HG03565 (cell line): ENCODE measurements at regions not wholly inside any gene's neighbourhood (a gene's known extent, or its start where the extent isn't known, plus 50 kb on each side); places are given as distances from the start of the nearest gene placed in this dataset.

Source experiments
- ATAC-seq: cut with Tn5 transposase; IDR thresholded peaks from one replicate; pipeline ENCODE4 v1.9.1; 2021; ENCODE audit warnings: mild to moderate bottlenecking, moderate library complexity; ENCODE audit not compliant: unreplicated experiment

- no peak for ATAC-seq
These were observed 558.7 kb upstream of the SEMA6D start for GRCh38 chr15:47158573-47158972.

GRCh38 chr15:47177177-47177576 is 540.1 kb upstream of the SEMA6D start:
- no peak for ATAC-seq

- no peak for ATAC-seq
These were observed 537.3 kb upstream of the SEMA6D start for GRCh38 chr15:47179988-47180387.

- ATAC-seq: no peak
These were observed 534.5 kb upstream of the SEMA6D start for GRCh38 chr15:47182818-47183217.

GRCh38 chr15:47184003-47184907 is 533.0 kb upstream of the SEMA6D start:
- no peak for ATAC-seq

- ATAC-seq: no peak
These were observed 532.1 kb upstream of the SEMA6D start for GRCh38 chr15:47184908-47185801.

- ATAC-seq: no peak
These were observed 531.2 kb upstream of the SEMA6D start for GRCh38 chr15:47186075-47186474.

- no peak for ATAC-seq
These were observed 528.4 kb upstream of the SEMA6D start for GRCh38 chr15:47188758-47189507.

- ATAC-seq: no peak
These were observed 522.6 kb upstream of the SEMA6D start for GRCh38 chr15:47194718-47195117.

GRCh38 chr15:47196048-47196447 is 521.3 kb upstream of the SEMA6D start:
- peak; percentile 94 for ATAC-seq

- no peak for ATAC-seq
These were observed 513.3 kb upstream of the SEMA6D start for GRCh38 chr15:47203993-47204392.

- no peak for ATAC-seq
These were observed 510.8 kb upstream of the SEMA6D start for GRCh38 chr15:47206358-47206978.

- no peak for ATAC-seq
These were observed 507.7 kb upstream of the SEMA6D start for GRCh38 chr15:47209591-47209990.

- ATAC-seq: no peak
These were observed 504.9 kb upstream of the SEMA6D start for GRCh38 chr15:47212222-47213010.

- no peak for ATAC-seq
These were observed 503.4 kb upstream of the SEMA6D start for GRCh38 chr15:47213883-47214282.

GRCh38 chr15:47218295-47218694 is 499.0 kb upstream of the SEMA6D start:
- no peak for ATAC-seq

- ATAC-seq: no peak
These were observed 472.9 kb upstream of the SEMA6D start for GRCh38 chr15:47244361-47244760.

- ATAC-seq: no peak
These were observed 471.0 kb upstream of the SEMA6D start for GRCh38 chr15:47246317-47246716.

GRCh38 chr15:47258521-47258920 is 458.8 kb upstream of the SEMA6D start:
- no peak for ATAC-seq

GRCh38 chr15:47265686-47266085 is 451.6 kb upstream of the SEMA6D start:
- no peak for ATAC-seq
